ENCODE measurements at regions not wholly inside any gene's neighbourhood (a gene's known extent, or its start where the extent isn't known, plus 50 kb on each side); places are given as distances from the start of the nearest gene placed in this dataset.

DNA sequence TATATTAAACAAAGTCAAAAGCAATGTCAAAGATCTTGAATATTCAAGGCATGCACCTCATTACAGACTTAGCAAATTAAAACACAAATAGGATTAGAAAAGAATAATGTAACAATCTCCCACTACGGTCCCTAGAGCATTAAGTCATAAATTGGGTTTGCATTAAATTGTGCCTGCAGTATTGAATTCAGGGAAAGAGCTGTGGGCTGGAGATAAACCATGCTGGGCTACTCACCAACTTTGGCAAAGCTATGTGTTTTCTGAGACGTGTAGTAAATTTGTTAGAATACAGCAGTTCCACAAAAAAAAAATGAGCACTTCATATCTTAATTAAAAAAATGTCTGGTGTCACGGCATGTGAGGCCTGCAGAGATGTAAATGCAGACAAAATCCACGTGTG is 241.6 kb downstream of the SNX10 start:
- H3K27me3 ChIP-seq, result peaks cover 6% of the 10 kb centered on the region

DNA sequence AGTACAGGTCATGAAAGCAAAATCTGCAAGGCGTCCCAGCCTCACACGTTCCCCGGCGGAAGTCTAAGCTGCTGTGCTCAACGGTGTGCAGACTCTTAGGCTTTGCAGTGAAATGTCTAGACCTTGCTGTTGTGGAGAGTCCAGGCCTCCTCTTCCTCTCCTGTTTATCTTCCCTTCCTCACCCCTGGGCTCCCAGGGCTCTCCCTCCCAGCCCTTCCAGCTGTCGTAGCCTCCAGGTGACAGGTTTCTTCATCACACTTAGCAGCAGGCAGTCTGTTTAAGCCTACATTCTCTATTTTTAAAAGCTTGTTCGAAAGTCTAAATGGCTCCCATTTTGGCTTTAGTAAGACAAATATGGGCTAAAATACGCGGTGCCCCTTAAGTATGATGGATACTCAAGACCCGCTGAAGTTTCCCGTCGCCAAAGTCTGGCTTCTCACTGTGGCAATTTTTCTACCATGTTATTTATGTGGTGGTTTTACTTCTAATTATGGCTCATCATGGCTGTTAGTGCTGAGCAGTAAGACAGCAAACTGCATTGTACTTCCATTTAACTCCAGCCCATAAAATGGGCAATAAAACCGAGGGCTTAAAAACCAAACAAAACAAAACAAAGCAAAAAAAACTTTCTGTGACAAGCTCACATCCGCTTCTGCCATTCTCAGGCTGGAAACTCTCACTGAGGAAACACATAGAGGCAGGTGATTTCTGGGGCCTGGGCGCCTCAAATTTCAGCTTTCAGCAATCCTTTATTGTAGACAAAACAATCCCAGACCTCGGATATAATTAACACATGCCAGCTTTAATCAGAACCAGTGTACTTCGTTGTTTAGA is 243.2 kb downstream of the SNX10 start:
- TF ChIP-seq, protein P1, sequence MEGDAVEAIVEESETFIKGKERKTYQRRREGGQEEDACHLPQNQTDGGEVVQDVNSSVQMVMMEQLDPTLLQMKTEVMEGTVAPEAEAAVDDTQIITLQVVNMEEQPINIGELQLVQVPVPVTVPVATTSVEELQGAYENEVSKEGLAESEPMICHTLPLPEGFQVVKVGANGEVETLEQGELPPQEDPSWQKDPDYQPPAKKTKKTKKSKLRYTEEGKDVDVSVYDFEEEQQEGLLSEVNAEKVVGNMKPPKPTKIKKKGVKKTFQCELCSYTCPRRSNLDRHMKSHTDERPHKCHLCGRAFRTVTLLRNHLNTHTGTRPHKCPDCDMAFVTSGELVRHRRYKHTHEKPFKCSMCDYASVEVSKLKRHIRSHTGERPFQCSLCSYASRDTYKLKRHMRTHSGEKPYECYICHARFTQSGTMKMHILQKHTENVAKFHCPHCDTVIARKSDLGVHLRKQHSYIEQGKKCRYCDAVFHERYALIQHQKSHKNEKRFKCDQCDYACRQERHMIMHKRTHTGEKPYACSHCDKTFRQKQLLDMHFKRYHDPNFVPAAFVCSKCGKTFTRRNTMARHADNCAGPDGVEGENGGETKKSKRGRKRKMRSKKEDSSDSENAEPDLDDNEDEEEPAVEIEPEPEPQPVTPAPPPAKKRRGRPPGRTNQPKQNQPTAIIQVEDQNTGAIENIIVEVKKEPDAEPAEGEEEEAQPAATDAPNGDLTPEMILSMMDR (IDR thresholded peaks at IDR 0.05; ENCODE audit: low read depth, low read length), result no peak
- H3K4me1 ChIP-seq, result no peaks in the 10 kb centered on the region
- no peak overlapping the region for H3K4me3 ChIP-seq (ENCODE audit: low read depth, low read length)
- H3K27me3 ChIP-seq, result peaks cover 13% of the 10 kb centered on the region
- H3K9me3 ChIP-seq, result no peaks in the 10 kb centered on the region
- H3K36me3 ChIP-seq, result no peaks in the 10 kb centered on the region
- no peak for DNase-seq

More for the DNA sequence above, 241.6 kb downstream of the SNX10 start:
- no peak for DNase-seq
- TF ChIP-seq, protein P1 (IDR thresholded peaks at IDR 0.05; ENCODE audit: low read depth, low read length), result no peak
- H3K36me3 ChIP-seq, result no peaks in the 10 kb centered on the region
- H3K4me1 ChIP-seq, result no peaks in the 10 kb centered on the region
- no peaks in the 10 kb centered on the region for H3K9me3 ChIP-seq
- no peak overlapping the region for H3K4me3 ChIP-seq (ENCODE audit: low read depth, low read length)

DNA sequence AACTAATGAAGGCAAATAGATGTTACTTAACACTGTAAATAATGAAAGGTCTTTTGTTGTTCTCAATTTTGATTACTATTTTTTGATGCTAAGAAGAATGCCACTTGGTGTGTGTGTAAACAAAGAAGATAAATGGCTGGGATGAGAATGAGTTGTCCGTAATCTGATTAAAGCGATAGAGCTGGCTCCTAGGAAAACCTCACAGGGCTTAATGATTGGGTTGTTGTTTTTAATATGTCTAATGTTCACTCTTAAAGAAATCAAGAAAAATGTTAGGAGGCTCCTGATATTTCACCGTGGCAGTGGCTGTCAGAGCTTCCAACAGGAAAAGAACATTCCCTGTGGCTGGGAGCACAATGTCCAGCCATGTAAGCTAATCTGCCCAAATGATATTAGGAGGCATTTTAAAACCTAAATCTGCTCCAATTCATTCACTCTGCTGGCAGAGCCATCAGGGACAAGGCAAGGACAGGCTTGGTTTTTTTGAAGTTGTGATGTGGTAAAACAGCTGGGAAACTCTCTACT is 243.9 kb downstream of the SNX10 start:
- H3K4me1 ChIP-seq, result no peaks in the 10 kb centered on the region
- H3K36me3 ChIP-seq, result no peaks in the 10 kb centered on the region
- H3K27me3 ChIP-seq, result peaks cover 14% of the 10 kb centered on the region
- TF ChIP-seq, protein P1 (IDR thresholded peaks at IDR 0.05; ENCODE audit: low read depth, low read length), result no peak
- H3K9me3 ChIP-seq, result no peaks in the 10 kb centered on the region
- H3K4me3 ChIP-seq (ENCODE audit: low read depth, low read length), result no peak overlapping the region
- no peak for DNase-seq

DNA sequence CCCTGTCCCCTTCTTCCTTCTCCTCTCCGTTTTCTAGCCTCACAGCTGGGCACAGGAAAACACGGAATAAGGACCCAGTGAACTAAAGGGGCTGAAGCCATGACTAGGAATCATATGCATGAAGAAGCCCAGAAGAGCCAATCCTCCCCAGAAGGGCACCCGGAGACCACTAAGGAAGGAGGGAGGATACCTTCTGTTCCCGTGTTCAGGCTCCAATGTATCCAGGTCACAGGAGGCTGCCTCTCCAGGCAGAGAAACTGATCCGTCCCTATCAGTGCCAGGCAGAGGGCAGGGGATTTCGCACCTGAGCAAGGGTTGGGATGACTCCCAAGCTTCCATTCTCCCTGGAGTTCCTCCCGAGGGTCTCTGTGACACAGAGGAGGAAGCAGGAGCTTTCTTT is 246.6 kb downstream of the SNX10 start:
- H3K9me3 ChIP-seq, result no peaks in the 10 kb centered on the region
- DNase-seq, result no peak
- H3K4me3 ChIP-seq (ENCODE audit: low read depth, low read length), result no peak overlapping the region
- H3K27me3 ChIP-seq, result peaks cover 16% of the 10 kb centered on the region
- TF ChIP-seq, protein P1 (IDR thresholded peaks at IDR 0.05; ENCODE audit: low read depth, low read length), result no peak
- no peaks in the 10 kb centered on the region for H3K4me1 ChIP-seq
- H3K36me3 ChIP-seq, result no peaks in the 10 kb centered on the region

DNA sequence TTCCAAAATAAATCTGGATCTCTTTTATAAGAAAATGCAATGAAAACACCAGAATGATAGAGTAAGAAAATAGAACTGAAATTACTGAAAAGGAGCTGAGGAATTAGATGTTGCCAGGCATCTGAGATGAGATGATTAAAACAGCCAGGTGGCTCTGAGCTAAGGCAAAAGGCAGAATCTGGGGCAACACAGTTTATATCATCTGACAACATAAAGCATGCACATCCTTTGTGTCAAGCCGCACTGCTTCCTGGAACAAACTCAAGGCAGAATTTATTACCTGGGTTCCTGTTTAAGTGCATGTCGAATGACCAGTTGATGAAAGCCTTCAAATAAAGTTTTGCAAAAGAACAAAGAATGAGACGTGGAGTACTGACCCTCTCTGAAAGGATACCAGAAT is 247.0 kb downstream of the SNX10 start:
- Histone ChIP-seq H3K27me3 (peaks cover 16% of the 10 kb centered on the region), H3K4me1 (no peaks in the 10 kb centered on the region), H3K9me3 (no peaks in the 10 kb centered on the region), H3K4me3 (ENCODE audit: low read depth, low read length) (no peak overlapping the region), H3K36me3 (no peaks in the 10 kb centered on the region)
- TF ChIP-seq, protein P1 (IDR thresholded peaks at IDR 0.05; ENCODE audit: low read depth, low read length), result no peak
- DNase-seq, result no peak

DNA sequence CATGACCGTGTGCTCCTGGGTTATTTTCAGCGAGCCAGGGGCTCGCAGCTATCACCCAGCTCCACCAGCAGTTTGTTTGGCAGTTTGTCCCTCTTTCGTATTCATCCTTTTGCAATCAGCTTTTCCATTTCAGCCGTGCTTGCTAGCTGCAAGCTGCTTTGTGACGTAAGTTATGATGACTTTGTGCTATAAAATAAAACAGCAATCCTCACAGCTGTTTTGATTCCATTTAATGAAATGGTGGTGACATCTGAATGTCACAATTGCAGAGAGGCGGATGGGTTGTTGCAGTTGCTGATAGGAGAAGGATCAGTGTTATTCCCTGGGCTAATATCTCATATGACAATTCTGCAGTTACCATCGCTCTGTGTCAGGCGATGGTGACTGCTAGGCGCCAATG is 251.7 kb downstream of the SNX10 start:
- H3K36me3 ChIP-seq, result no peaks in the 10 kb centered on the region
- DNase-seq, result no peak
- no peaks in the 10 kb centered on the region for H3K9me3 ChIP-seq
- no peaks in the 10 kb centered on the region for H3K4me1 ChIP-seq
- TF ChIP-seq, protein P1 (IDR thresholded peaks at IDR 0.05; ENCODE audit: low read depth, low read length), result no peak
- H3K4me3 ChIP-seq (ENCODE audit: low read depth, low read length), result no peak overlapping the region
- peaks cover 12% of the 10 kb centered on the region for H3K27me3 ChIP-seq

Measured in BE2C (cell line).